Stimulated activated effector memory CD8-positive, alpha-beta T cell treated with anti-CD3 and anti-CD28 coated beads, Interleukin-12 subunit alpha, Interleukin-12 subunit beta, amount 100 ng/mL, for 72 hours (primary cell): ENCODE measurements at regions not wholly inside any gene's neighbourhood (a gene's known extent, or its start where the extent isn't known, plus 50 kb on each side); places are given as distances from the start of the nearest gene placed in this dataset.

Experiments
- ATAC-seq: fragments of 150-1000 bp; cut with Tn5 transposase; 2 replicates; pipeline ENCODE4 v1.10.0; 2021
- DNase-seq, 2 donors: peaks; one replicate each; pipeline ENCODE4 v3.0.0; 2021 to 2022; ENCODE audit warnings: low spot score in 2 of 2
- H3K27ac Mint-ChIP-seq: one replicate; pipeline ENCODE4 v1.8.0; 2022; ENCODE audit warnings: mild to moderate bottlenecking, mixed read lengths
- H3K36me3 Mint-ChIP-seq: one replicate; pipeline ENCODE4 v1.8.0; 2022; ENCODE audit warnings: mild to moderate bottlenecking, mixed read lengths
- H3K4me1 Mint-ChIP-seq: one replicate; pipeline ENCODE4 v1.8.0; 2022; ENCODE audit warnings: mixed read lengths
- H3K4me3 Mint-ChIP-seq: one replicate; pipeline ENCODE4 v1.8.0; 2022; ENCODE audit warnings: mild to moderate bottlenecking, mixed read lengths
- H3K9me3 Mint-ChIP-seq: one replicate; pipeline ENCODE4 v1.8.0; 2022; ENCODE audit warnings: mixed read lengths

DNA sequence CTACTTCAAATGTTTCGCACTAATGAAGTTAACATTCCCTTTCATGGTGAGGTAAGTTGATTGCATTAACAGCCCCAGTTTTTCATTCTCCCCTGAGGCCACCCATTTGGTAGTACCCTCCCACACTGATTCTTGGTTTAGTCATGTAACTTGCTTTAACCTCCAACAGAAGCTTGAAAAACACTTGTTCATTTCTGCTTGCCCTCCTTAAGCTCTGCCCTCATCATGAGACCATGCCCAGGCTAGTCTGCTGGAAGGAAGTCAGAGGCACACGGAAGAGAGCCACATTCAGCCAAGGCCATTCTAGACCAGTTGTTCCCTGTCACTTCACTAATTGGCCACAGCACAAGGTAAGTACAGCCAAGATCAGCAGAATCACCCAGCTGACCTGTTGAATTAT is 50.7 kb upstream of the CD44 start:
- ATAC-seq (peak; percentile 75), DNase-seq (no peak)
- peaks cover 48% of the 10 kb centered on the region for H3K4me1 Mint-ChIP-seq
- peak overlapping the region; percentile 85 for H3K27ac Mint-ChIP-seq
- peaks cover under 1% of the 10 kb centered on the region for H3K36me3 Mint-ChIP-seq
- peak overlapping the region; percentile 40 for H3K4me3 Mint-ChIP-seq
- peaks cover 3% of the 10 kb centered on the region for H3K9me3 Mint-ChIP-seq

GRCh38 chr11:35088676-35089075 is 50.3 kb upstream of the CD44 start:
- Mint-ChIP-seq H3K9me3 (peaks cover 3% of the 10 kb centered on the region), H3K36me3 (no peaks in the 10 kb centered on the region), H3K27ac (peak overlapping the region; percentile 85), H3K4me1 (peaks cover 47% of the 10 kb centered on the region), H3K4me3 (peak overlapping the region; percentile 40)
- DNase-seq (no peak), ATAC-seq (no peak)
